HL-60/S4 treated with phorbol 12-myristate 13-acetate at 8.2 ng/mL for 4 days and 3 days (cell line): ENCODE measurements at regions not wholly inside any gene's neighbourhood (a gene's known extent, or its start where the extent isn't known, plus 50 kb on each side); places are given as distances from the start of the nearest gene placed in this dataset.
"Not testable (repeated sequence)": the region's sequence is repeated elsewhere in the genome, so short reads cannot be mapped to it uniquely, and the experiment has no call there.

Experiments used
- in situ Hi-C: fragments of 300-500 bp; cut with MboI; formaldehyde crosslinking; loops from 2 replicates; pipeline ENCODE4 v1.15.0; 2022; ENCODE audit warnings: low sequenced_read_pairs

GRCh38 chr12:31215518-31216232, 110.3 kb downstream of the SINHCAF start:
- in situ Hi-C loops = no loop called here

- in situ Hi-C loops = no loop called here
These were observed 109.5 kb downstream of the SINHCAF start for GRCh38 chr12:31216479-31216878.

- in situ Hi-C loops = no loop called here
These were observed 108.4 kb downstream of the SINHCAF start for GRCh38 chr12:31217356-31218130.

- in situ Hi-C loops = no loop called here
These were observed 107.5 kb downstream of the SINHCAF start for GRCh38 chr12:31218203-31219025.

GRCh38 chr12:31219521-31219920, 106.4 kb downstream of the SINHCAF start:
- in situ Hi-C loops = no loop called here

- in situ Hi-C loops = no loop called here
These were observed 105.9 kb downstream of the SINHCAF start for GRCh38 chr12:31220061-31220460.

- in situ Hi-C loops = no loop called here
These were observed 105.1 kb downstream of the SINHCAF start for GRCh38 chr12:31220633-31221550.

- in situ Hi-C loops = no loop called here
These were observed 104.4 kb downstream of the SINHCAF start for GRCh38 chr12:31221551-31221945.

- in situ Hi-C loops = no loop called here
These were observed 103.2 kb downstream of the SINHCAF start for GRCh38 chr12:31222620-31223222.

GRCh38 chr12:31223640-31224039, 102.3 kb downstream of the SINHCAF start:
- in situ Hi-C loops = not testable (repeated sequence)

GRCh38 chr12:31224768-31225448, 101.0 kb downstream of the SINHCAF start:
- in situ Hi-C loops = loop anchor here (25.0 kb wide), 1 partner anchor 388 kb away; no protein-coding TSS in a partner anchor

GRCh38 chr12:31225656-31226535, 100.1 kb downstream of the SINHCAF start:
- in situ Hi-C loops = loop anchor here (25.0 kb wide), 1 partner anchor 389 kb away; no protein-coding TSS in a partner anchor

- in situ Hi-C loops = loop anchor here (25.0 kb wide), 1 partner anchor 389 kb away; no protein-coding TSS in a partner anchor
These were observed 99.3 kb downstream of the SINHCAF start for GRCh38 chr12:31226639-31227038.

- in situ Hi-C loops = loop anchor here (25.0 kb wide), 1 partner anchor 390 kb away; no protein-coding TSS in a partner anchor
These were observed 98.5 kb downstream of the SINHCAF start for GRCh38 chr12:31227401-31227981.

GRCh38 chr12:31228811-31229792, 96.8 kb downstream of the SINHCAF start:
- in situ Hi-C loops = loop anchor here (25.0 kb wide), 1 partner anchor 392 kb away; no protein-coding TSS in a partner anchor

- in situ Hi-C loops = loop anchor here (25.0 kb wide), 1 partner anchor 393 kb away; no protein-coding TSS in a partner anchor
These were observed 95.9 kb downstream of the SINHCAF start for GRCh38 chr12:31230004-31230403.
